HK-2 (cell line): ENCODE measurements at regions not wholly inside any gene's neighbourhood (a gene's known extent, or its start where the extent isn't known, plus 50 kb on each side); places are given as distances from the start of the nearest gene placed in this dataset.
A peak's percentile ranks its signal among the peaks of the same experiment; 100 is the strongest.

ENCODE experiments used
- DNase-seq: peaks from one replicate; pipeline ENCODE4 v3.0.0-alpha.2; 2018; ENCODE audit not compliant: unreplicated experiment

DNA sequence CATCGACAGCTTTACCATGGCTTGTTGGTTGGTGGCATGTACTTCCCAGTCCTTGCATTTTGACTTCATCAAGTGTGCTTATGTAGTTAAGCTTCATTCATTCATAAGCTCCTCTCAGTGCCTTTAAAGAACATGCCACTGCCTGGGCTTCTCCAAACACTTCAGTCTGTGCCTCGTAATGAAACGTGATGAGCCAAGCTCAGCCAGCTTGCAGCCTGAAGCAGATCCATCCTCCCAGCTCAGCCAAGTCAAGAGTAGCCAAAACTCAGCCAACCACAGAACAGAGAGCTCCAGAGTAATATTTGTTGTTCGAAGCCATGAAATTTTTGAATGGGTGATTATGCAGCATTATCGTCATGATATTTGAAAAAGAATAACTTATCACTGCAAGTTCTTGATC, 989.7 kb downstream of the EFNB2 start:
- DNase-seq = no peak

DNA sequence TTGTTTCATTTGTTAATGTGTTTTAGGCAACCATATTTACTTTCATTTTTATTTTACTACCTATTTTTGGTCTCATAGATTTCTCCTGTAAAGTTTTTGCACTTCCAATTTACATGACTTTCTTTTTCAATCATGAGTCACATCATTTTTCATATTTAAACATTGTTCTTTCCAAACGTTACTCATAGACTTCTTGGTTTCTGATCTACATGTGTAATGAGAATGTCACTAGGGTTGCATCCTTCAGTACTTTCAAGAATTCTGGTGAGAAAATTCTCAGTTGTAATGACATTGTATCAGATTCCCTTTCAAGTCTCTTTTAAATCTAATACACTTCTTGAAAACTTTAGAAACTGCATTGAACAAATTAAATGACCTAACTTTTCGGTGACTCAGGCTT, 991.7 kb downstream of the EFNB2 start:
- no peak for DNase-seq

DNA sequence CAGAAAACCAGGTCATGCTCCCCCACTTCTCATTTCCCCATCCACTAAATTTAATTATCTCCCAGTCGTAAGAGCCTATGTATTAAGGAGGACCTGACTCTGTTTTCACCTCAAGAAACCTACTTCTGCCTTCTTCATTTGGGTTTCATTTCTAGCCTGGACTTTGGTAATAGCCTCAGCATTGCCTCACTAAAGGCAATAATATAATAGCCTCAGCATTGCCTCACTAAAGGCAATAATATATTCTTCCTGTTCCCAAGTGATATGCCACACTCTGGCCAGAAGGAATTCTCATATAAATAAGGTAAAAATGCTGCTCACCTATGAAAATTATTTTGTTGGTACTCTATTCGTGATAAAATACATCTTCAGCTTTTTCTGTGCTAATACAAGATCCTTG, 993.9 kb downstream of the EFNB2 start:
- no peak for DNase-seq

DNA sequence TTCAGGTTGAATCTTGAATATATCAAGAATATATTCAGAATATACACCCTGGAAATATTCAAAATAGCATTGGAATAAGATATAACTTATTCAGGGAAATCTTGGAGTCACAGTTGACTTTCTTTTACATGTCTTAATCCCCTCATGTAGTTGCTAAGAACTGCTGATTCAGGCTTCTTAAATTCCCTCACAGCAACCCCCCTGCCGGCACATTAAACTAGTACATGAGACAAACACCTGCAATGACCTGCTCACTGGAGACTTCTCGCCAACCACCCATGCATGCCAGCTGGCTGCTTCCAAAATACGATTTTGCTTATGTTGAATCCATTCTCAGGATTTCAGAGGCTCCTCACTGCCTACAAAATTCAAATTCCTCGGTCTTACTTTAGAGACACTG, 997.1 kb downstream of the EFNB2 start:
- no peak for DNase-seq

DNA sequence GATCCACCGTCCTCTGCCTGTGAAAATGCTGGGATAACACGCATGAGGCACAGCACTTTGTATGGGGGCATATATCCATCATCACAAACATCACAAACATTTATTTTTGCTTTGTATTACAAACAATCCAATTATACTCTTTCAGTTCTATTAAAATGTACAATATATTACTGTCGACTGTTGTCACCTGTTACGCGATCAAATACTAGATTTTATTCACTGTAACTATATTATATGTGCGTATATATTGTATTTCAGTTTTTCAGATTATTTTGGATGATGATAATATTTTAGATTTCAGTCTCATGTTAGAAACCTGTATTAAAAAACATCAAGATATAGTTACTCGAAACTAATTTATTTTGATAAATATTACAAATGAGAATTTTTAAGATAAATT, 998.3 kb downstream of the EFNB2 start:
- no peak for DNase-seq

DNA sequence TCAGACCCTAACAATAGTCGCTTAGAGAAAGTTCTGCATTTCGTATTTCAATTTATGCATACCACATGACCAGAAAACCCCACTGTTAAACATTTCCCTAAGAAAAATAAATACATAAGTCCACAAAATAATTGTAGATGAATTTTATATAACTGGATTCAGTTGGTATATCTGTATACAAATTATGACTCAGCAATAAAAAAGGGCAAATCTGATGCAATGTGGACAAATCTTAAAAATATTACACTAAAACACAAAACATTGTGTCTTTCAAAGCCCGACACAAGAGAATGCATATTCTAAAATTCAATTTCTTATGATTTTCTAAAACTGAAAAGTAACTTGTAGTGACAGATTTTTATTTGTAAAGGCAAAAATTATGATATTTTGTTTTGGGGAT, 1005.0 kb downstream of the EFNB2 start:
- DNase-seq = no peak

DNA sequence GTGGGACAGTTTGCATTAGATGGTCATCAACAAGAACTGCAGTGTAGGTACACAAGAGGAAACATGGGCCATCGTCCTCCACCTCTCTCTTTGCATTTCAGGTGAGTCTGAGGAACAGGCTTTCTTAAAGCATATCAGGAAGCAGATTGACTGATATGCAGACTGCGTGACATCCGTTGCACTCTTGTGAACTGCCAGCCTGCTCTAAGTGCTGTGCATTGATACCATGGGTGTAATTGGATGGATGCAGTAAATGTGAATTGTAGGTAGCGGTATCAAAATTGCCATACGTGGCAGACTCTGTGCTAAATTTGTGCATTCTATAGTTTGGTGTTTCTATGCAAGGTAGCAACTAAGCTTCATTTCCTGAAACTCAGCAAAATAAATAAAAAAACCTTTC, 1008.3 kb downstream of the EFNB2 start:
- DNase-seq = no peak

DNA sequence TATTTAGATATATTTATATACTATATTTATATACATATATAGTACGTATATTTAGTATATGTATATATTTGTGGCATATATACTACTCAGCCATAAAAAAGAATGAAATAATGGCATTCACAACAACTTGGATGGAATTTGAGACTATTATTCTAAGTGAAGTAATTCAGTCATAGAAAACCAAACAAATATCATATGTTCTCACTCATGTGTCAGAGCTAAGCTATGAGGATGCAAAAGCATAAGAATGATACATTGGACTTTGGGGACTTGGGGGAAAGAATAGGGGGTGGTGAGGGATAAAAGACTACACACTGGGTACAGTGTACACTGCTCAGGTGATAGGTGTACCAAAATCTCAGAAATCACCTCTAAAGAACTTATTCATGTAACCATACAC, 1015.7 kb downstream of the EFNB2 start:
- DNase-seq = no peak

DNA sequence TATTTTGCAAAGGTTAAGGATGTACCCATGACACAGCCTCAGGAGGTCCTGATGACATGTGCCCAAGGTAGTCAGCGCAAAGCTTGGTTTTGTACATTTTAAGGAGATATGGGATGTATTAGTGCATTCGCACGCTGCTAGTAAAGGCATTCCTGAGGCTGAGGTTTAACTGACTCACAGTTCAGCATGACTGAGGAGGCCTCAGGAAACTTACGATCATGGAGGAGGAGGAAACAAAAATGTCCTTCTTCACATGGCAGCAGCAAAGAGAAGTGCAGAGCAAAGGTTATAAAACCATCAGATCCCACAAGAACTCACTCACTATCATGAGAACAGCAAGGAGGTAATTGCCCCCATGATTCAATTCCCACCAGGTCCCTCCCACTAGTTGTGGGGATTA, 1017.4 kb downstream of the EFNB2 start:
- peak; percentile 6 for DNase-seq

DNA sequence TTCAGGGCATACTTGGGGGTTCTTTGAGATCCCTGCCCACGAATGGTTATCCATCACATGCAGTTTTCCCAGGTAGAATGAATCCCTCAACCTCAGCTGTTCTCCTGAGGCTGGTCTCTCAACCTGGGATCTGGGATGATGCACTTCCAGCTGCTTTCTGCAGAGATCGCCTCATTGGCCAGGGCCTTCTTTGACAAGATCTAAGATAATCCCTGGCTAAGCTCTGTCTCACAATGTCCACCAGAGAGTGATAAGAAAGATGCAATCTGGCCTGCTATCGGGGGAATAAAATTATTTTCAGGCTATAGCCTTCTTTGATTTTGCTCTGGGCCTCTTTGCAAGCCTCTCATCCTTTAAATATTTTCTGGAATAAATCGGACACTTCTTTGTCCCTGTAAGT, 1021.1 kb downstream of the EFNB2 start:
- no peak for DNase-seq

DNA sequence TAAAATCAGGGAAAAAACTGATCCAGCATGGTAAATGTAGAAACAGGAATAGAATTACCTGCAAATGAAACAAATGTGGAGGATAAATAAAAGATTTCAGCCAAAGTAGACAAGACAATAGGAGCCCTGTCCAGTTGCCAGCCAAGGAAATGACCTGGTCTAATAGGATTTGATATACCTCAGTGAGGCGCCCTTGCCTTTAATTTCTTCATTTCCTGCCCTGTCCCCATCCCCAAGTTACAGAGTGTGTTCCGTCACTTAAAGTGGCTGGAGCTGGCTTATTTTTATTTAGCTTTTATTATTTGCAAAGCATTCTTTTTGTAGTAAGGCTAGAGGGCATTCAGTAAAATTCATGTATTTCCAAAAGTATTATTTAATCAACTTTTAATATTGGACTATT, 1022.0 kb downstream of the EFNB2 start:
- DNase-seq = no peak

DNA sequence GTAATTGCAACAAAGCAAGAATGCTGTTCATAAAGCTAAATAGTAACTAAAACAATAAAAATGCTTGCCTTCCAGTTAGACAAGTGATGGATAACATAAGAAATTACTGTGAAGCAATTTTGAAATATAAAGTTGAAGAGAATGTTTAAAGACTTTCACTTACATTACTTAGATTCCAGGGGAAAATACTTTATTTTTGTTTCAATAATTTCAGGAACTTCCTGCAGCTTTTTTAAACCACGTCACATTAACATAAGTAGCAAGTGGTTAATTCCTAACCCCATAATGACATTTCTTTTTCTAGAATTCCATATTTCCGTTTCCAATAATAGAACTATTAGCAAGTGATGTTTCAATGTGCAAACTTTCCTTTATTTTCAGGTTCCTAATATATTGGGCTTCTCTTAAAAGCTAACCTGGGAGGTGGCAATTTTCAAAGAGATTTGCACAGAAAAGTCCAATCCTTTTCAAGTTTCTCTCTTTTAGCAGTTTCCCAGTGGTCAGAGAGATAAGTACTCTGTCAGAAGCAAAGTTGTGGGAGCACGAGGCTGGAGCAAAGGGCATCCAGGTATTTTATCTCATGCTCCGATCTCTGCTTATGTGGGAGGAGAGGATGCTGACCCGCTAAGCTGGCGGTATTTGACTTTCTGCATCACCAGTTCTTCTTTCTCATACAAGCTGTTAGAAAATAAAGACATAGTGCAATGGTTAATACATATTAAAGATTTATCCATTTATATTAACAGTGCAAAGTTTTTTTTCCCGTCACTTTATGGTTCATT, 1025.3 kb downstream of the EFNB2 start:
- DNase-seq = no peak

DNA sequence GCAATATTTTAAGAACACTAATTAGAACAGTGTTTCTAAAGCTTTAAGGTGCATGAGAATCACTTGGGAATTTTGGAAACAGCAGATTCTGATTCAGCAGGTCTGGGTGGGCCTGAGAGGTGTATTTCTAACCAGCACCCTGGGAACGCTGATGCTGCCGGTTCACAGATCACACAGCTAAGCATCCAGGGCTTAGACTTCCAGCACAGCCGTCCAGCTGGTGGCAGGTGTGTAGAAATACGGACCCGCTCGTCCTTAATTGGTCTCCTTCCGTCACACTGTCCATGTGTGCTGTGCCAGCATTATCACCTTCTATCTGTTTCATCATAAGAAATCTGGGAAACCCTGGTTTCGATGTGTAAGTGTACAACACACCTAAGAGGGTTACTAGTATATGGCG, 1029.0 kb downstream of the EFNB2 start:
- DNase-seq = no peak

DNA sequence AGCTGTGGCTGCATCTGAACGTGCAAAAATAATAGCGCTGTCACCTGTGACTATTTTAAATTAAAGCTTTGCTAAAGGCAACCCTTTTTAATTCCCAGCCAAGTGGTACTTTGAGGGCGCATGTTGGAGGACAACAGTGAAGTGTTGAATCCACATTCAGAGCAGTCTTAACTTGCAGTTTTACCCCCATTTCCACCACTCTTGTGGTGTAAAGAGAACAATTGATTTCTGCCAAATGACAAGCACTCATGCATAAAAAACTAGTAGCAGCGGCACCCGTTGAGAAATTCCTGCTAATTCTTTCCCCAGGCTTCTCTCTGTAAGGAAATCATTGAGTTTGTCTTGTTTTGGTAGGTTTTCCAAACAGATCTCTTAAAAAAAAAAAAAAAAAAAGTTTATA, 1033.3 kb downstream of the EFNB2 start:
- no peak for DNase-seq

DNA sequence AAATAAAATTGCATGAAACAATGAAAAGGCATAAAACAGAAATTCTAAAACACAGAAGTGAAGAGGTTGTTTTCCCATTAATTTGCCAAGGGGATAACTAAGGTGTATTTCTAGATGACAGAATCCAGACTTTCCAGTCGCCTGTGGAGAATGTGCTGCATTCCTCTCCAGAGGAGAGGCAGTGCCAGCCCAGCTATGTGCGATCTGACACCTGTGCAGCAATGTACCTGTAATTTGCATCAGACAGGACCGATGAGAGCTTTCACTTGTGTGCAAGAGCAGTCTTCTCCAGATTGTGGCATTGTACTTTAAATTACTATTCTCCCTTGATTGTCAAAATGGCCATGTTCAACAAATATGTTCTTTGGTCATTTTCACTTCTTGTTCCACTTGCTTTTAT, 1037.9 kb downstream of the EFNB2 start:
- DNase-seq = no peak

DNA sequence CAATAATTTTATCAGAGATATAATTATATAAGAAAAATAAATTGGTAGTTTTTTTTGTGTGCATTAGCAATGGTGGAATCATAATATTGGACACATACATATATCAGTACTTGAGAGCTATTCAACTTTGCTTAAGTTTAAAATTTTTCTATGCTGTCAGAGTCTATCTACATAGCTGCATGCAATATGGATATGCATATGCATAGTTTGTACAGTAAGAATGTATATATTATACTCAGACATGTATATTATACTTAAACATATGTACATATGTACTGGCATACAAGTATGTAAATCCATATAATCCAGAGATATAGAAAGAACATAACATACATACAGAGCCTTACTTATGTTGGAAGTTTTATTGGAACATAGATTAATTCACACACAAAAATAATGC, 1043.2 kb downstream of the EFNB2 start:
- no peak for DNase-seq

DNA sequence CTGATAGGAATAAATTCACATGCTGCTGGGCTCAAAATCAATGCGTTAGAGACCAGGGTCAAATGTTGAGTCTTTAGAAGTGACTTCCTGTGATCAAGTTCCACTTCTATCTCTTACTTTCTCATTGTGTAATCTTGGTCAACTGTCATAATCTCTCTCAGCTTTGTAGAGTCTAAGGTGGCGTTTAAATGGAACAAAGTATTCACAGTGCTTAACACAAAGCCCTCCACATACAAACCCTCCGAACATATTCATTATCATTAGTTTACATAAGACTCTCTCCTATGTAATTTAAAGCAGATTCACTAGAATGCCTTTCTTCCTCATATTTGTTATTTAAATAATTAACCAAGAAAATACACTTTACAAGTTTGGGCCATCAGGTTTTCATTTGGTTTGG, 1044.1 kb downstream of the EFNB2 start:
- no peak for DNase-seq

DNA sequence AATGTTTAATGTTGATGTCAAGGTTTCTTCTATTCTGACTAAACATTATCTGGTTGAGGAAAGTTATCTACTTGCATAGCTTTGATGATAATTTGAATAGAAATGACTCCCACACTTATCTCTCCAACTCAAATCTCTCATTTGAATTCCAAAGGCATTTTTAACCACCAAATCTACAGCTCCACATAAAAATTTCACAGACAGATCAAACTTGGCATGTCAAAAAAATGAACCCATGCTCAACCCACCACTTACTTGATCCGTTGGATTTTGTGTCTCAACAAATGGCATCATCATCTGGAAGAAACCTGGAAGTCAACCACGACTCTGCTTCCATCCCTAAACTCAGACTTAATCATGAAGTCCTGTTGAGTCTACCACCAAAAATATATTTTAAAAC, 1050.4 kb downstream of the EFNB2 start:
- no peak for DNase-seq

DNA sequence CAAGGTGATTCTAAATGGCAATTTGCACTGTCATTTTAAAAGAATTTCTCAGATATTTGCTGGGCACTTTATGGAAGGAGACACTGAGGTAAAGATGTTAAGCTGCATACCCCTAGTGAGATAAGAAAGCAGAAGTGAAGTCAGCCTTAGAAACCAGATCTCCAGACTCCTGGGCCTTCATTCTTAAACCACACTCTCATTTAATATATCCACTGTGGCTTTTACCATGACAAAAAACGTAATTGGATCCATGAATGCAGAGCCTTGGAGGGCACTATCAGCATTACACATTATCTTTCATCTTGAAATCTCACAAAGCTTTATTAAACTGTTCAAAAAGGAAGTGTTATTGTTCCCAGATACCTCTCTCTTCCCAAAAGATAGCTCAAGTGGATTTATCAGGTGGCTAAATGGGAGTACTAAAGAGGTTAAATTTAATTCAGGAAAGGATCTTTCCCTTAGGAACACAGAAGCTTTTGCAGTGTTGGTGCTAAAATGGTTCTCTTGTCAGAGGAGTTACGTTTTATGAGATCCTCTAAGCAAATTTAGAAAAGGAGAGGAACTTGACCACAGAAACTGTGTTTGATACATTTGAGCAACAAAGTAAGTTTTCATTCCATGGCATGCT, 1060.4 kb downstream of the EFNB2 start:
- DNase-seq = no peak

DNA sequence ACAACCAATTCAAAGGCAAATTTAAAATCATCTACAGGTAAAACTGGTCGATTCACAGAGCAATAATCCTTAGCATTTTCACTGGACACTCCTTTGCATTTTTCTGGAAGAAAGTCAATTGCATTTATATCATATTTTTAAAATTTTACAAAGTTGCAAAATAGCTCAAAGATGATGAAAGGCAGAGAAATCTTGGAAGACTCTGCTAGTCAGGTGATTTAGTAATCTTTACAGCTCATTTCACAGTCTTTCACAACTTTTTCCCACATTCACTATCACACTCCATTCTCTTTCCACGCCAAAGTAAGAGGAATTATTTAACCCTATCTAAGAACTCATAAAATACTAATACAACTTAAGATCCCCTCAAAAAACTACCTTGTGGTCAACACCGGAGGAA, 1063.8 kb downstream of the EFNB2 start:
- DNase-seq = no peak

DNA sequence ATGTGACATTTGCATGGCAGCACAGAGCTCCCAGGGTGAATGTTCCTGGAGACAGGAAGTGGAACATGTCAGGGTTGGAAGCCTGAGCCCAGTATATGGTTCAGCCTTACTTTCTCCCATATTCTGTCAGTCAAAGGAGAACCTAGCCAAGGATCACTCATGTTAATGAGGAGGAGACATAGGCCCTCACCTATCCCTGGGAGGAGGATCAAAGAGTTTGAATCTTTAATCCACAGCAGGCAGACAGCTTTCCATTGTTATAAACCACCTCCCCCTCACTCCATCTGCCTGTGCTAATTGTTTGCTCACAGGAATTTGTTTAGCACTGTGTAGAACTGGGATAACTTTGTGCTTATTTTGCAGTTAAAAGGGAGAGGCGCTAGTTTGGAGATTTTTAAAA, 1069.1 kb downstream of the EFNB2 start:
- no peak for DNase-seq

DNA sequence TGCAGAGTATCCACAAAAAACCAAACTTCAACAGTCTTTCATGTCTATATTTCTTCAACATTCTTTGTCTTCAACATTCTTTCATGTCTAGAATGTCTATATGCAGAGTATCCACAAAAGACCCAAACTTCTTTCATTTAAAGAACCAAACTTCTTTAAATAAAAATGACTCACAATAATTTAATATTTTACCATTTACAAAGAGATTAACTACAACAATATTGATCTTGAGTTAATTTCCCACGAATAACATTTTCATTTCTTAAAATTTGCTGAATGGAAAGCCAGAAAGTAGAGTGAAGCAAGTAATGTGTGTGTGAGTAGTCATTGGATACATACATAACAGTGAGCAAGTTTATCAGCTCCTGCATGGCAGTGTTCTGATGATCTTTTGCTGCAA, 1069.7 kb downstream of the EFNB2 start, which contains the start of gene DAOA:
TSS of gene DAOA (plus strand) at position 301 of the 400 bp plus-strand sequence.
- no peak for DNase-seq

DNA sequence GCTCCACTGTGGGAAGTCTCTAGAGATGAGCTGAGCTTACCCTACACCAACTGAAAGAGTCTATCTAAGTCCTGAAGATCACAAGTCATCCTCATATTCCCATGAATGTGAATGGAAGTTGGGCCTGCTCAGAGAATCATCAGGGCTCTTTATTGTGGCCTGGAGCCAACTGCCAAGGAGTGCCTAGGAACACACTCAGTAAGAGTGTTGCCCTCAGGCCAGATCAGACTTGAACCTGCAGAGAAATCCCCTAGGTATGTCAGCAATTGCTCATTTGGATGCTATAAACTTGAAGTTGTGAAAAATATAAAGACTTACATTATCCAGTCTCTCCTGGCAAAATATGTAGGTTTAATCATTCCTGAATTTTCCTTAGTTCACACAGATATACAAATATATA, 1070.2 kb downstream of the EFNB2 start:
- DNase-seq = no peak

DNA sequence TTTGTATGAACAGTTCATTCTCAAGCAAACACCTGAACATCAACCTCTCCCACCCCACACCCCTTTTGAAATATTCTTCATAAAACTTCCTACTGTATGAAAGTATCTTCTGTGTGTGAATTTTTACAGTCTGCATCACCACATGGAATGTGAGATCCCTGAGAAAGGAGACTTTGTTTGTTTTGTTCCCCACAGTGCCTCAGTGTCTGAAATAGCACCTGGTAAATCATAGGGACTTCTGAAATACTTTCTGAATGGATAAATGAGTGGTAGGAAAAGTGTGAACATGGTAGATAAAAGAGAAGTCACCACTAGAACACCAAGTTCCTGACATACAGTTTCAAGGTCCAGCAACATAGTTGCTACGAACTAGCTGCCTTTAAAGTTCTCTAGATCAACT, 1071.2 kb downstream of the EFNB2 start:
- DNase-seq = no peak
